ENCODE measurements at regions not wholly inside any gene's neighbourhood (a gene's known extent, or its start where the extent isn't known, plus 50 kb on each side); places are given as distances from the start of the nearest gene placed in this dataset.

DNA sequence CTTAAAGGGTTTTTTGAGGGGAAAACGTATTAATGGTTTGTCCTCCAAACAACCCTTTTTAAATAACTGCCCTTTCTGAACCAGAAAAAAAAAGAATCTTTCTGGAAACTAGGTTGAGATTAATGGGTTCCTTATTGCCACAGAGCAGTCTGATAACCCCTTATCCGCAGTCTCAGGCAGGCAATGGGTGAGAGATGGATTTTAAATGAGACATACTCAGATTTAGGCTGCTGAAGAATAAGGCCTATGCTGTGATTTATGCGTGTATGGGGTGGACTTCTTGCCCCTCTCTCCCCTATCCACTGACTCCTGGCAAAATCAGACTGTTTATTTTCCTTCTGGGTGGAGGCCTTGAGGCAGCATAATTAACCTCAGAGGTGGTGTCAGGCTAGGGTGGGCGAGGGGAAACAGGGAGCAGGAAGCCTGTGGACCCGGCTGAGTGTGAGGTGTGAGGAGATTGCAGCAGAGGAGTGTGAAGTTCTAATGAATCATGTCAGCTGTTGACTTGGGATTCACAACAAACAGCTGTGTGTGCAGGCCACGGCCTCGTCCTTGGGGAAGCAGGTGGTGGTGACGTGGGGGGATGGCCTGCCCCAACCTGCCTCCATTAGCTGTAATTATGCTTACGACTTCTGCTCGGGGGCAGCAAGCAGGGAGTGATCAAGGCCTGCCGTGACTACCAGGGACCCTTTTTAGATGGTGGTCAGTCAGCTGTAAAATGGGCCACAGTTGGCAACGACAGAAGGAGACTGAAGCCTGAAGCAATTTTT lies 196.4 kb downstream of the SEMA6A start:
- Histone ChIP-seq H3K4me1 (ENCODE audit: control insufficient read depth, insufficient read depth, low read length) (no peaks in the 10 kb centered on the region), H3K9ac (ENCODE audit: low read length in 2 of 2) (no peak overlapping the region), H3K36me3 (ENCODE audit: control insufficient read depth in 2 of 2, insufficient read depth in 2 of 2, low read length in 2 of 2) (no peaks in the 10 kb centered on the region), H3K4me3 (ENCODE audit: low read length in 2 of 2) (no peak overlapping the region), H3K27ac (ENCODE audit: low read length) (no peak overlapping the region), H3K27me3 (ENCODE audit: control insufficient read depth in 1 of 2, insufficient read depth in 2 of 2, low read length in 2 of 2) (no peaks in the 10 kb centered on the region), H3K9me3 (ENCODE audit: control insufficient read depth in 2 of 2, low read length in 2 of 2) (no peaks in the 10 kb centered on the region)

DNA sequence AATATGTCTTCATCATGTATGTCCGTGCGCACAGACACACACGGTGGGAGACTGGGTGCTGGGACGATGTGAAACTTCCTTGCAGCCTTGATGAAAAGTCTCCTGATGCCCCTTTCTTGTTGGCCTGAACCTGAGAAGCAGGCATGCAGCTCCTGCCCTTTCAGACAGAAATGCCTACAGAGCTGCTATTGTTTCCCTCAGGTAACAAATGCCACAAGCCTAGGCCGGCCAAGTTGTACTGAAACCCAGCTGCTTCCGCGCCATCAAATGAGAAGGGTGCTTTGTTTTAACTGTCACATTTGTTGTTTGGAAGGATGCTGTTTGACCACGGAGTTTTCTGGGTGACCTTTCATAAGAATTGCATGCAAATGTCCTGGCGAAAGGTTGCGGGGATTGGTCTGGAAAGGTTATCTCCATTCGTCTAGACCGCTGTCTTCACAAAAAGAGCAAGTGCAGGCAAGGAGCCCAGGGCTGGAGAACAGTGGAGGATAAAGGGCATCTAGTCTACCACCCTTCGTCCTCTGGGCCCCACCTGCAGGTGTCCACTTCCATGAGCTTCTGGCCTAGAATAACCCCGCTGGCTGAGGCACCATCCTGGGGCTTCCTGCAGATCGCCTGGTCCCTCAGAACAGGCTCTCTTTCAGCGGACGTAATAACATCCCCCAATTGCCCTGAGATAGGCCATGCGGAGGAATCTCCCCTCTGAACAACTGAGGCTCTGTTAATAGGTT lies 197.2 kb downstream of the SEMA6A start:
- no peak overlapping the region for H3K4me3 ChIP-seq (ENCODE audit: low read length in 2 of 2)
- no peaks in the 10 kb centered on the region for H3K36me3 ChIP-seq (ENCODE audit: control insufficient read depth in 2 of 2, insufficient read depth in 2 of 2, low read length in 2 of 2)
- H3K9ac ChIP-seq (ENCODE audit: low read length in 2 of 2): no peak overlapping the region
- no peak overlapping the region for H3K27ac ChIP-seq (ENCODE audit: low read length)
- H3K4me1 ChIP-seq (ENCODE audit: control insufficient read depth, insufficient read depth, low read length): no peaks in the 10 kb centered on the region
- no peaks in the 10 kb centered on the region for H3K9me3 ChIP-seq (ENCODE audit: control insufficient read depth in 2 of 2, low read length in 2 of 2)
- no peaks in the 10 kb centered on the region for H3K27me3 ChIP-seq (ENCODE audit: control insufficient read depth in 1 of 2, insufficient read depth in 2 of 2, low read length in 2 of 2)

DNA sequence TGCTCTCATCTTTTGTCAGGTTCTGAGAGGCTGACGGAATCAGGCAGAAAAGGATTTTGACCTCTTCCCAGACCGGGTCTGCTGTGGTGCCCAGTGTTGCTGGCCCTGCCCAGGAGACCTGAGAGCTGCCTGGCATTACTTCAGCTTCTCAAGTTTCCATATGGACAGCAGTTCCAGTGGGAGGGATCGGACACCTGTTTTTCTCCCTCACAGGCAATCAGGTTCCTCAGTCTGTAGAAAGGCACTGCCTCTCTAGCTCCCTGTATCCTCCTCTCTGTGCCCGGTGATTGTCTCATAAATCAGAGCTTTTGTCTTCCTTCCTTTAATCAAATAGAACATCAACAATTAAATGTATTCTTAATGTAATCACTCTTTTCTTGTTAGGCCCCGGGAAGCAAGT lies 198.7 kb downstream of the SEMA6A start:
- Histone ChIP-seq H3K4me3 (ENCODE audit: low read length in 2 of 2) (no peak overlapping the region), H3K9ac (ENCODE audit: low read length in 2 of 2) (no peak overlapping the region), H3K9me3 (ENCODE audit: control insufficient read depth in 2 of 2, low read length in 2 of 2) (no peaks in the 10 kb centered on the region), H3K27me3 (ENCODE audit: control insufficient read depth in 1 of 2, insufficient read depth in 2 of 2, low read length in 2 of 2) (no peaks in the 10 kb centered on the region), H3K4me1 (ENCODE audit: control insufficient read depth, insufficient read depth, low read length) (no peaks in the 10 kb centered on the region), H3K36me3 (ENCODE audit: control insufficient read depth in 2 of 2, insufficient read depth in 2 of 2, low read length in 2 of 2) (no peaks in the 10 kb centered on the region), H3K27ac (ENCODE audit: low read length) (no peak overlapping the region)

DNA sequence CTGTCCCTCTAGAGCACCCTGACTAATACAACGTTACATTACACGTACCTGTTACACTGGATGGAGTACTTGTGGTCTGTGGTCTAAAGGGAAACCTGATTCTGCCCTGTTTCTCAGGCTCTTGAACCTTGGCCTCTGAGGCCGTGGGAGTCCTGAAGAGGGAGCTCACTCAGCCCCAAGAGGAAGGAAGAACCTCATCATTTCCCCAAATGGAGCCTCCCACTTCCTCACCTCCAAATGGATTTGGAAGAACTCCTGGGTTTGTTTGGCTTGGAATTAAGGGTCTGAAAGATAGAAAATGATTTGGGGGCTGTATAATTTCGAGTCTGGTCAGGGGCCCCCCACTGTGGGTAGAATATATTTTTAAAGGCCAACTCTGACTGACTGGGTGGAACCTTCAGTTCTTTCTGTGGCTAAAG lies 200.2 kb downstream of the SEMA6A start:
- H3K9me3 ChIP-seq (ENCODE audit: control insufficient read depth in 2 of 2, low read length in 2 of 2): no peaks in the 10 kb centered on the region
- H3K36me3 ChIP-seq (ENCODE audit: control insufficient read depth in 2 of 2, insufficient read depth in 2 of 2, low read length in 2 of 2): no peaks in the 10 kb centered on the region
- H3K27me3 ChIP-seq (ENCODE audit: control insufficient read depth in 1 of 2, insufficient read depth in 2 of 2, low read length in 2 of 2): no peaks in the 10 kb centered on the region
- no peak overlapping the region for H3K9ac ChIP-seq (ENCODE audit: low read length in 2 of 2)
- H3K27ac ChIP-seq (ENCODE audit: low read length): no peak overlapping the region
- H3K4me1 ChIP-seq (ENCODE audit: control insufficient read depth, insufficient read depth, low read length): no peaks in the 10 kb centered on the region
- no peak overlapping the region for H3K4me3 ChIP-seq (ENCODE audit: low read length in 2 of 2)

DNA sequence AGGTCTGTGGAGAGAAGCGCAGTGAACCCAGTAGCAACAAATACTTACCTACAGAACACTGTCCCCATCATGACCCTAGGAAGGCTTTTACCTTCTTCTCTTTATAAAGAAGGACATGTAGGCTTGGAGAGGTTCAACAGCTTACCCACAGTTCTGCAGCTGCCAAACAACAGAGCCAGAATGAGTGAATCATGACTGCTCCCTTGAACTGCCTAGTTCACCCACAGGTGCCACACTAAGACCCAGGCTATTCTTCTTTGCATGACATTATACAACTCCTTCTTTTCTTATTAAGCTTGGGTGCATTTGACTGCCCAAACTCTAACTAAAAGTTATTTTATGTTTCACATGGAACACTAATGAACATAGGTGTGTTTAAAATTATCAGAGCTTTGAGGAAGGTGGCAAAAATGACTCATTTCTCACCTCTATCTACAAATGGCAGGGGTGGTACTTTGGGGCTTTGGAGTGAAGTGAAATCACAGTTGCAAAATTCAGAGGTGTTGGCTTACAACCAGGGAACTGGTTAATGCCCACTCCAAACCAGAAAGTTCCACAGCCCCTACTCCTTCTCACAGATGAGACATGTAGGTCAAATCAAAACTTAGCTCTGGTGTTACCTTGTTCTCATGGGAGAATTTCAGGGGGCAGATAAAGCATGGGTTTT lies 201.6 kb downstream of the SEMA6A start:
- H3K4me3 ChIP-seq (ENCODE audit: low read length in 2 of 2): no peak overlapping the region
- H3K27me3 ChIP-seq (ENCODE audit: control insufficient read depth in 1 of 2, insufficient read depth in 2 of 2, low read length in 2 of 2): no peaks in the 10 kb centered on the region
- no peak overlapping the region for H3K9ac ChIP-seq (ENCODE audit: low read length in 2 of 2)
- no peaks in the 10 kb centered on the region for H3K4me1 ChIP-seq (ENCODE audit: control insufficient read depth, insufficient read depth, low read length)
- H3K27ac ChIP-seq (ENCODE audit: low read length): no peak overlapping the region
- no peaks in the 10 kb centered on the region for H3K36me3 ChIP-seq (ENCODE audit: control insufficient read depth in 2 of 2, insufficient read depth in 2 of 2, low read length in 2 of 2)
- no peaks in the 10 kb centered on the region for H3K9me3 ChIP-seq (ENCODE audit: control insufficient read depth in 2 of 2, low read length in 2 of 2)

DNA sequence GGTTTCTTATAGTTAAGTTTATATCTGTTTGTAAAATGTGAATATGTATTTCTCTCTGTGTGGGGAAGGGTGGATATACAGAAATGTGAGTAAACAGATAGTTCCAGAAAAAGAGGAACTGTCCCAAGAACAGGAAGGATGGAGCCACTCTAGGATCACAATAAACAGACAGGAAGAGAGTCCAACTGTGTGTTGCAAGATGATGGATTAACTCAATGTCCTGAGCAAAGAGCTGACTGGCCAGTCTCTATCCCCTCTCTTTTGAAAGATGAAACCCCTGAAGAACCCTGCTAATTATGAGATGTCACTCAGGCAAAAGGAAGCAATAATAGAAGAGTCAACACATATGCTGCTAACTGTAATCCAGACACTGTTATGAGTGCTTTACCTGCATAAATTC lies 202.7 kb downstream of the SEMA6A start:
- Histone ChIP-seq H3K27ac (ENCODE audit: low read length) (no peak overlapping the region), H3K4me3 (ENCODE audit: low read length in 2 of 2) (no peak overlapping the region), H3K4me1 (ENCODE audit: control insufficient read depth, insufficient read depth, low read length) (no peaks in the 10 kb centered on the region)

DNA sequence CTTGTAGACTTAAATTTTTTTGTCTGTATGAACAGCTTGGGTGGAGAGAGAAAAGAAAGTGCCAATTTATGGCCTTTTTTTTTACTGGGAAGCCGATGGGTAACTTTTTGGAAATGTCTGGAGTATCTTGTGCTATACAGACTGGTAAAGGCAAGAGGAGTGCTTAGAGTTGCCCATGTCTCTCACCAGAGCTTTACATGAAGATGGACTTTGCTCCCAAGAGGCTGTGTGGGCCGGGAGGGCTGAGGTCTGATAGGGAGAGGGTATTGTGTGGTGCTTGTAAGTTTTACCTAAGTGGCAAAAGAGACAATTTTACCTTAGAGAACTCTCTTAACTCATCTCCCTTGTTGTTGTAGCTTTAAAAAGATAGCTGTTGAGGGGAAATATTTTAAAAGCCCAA lies 203.2 kb downstream of the SEMA6A start:
- no peak overlapping the region for H3K4me3 ChIP-seq (ENCODE audit: low read length in 2 of 2)
- H3K9ac ChIP-seq (ENCODE audit: low read length in 2 of 2): no peak overlapping the region
- H3K9me3 ChIP-seq (ENCODE audit: control insufficient read depth in 2 of 2, low read length in 2 of 2): no peaks in the 10 kb centered on the region
- no peaks in the 10 kb centered on the region for H3K4me1 ChIP-seq (ENCODE audit: control insufficient read depth, insufficient read depth, low read length)
- H3K27me3 ChIP-seq (ENCODE audit: control insufficient read depth in 1 of 2, insufficient read depth in 2 of 2, low read length in 2 of 2): no peaks in the 10 kb centered on the region
- no peak overlapping the region for H3K27ac ChIP-seq (ENCODE audit: low read length)
- H3K36me3 ChIP-seq (ENCODE audit: control insufficient read depth in 2 of 2, insufficient read depth in 2 of 2, low read length in 2 of 2): no peaks in the 10 kb centered on the region

More for the DNA sequence above, 202.7 kb downstream of the SEMA6A start:
- no peak overlapping the region for H3K9ac ChIP-seq (ENCODE audit: low read length in 2 of 2)
- H3K36me3 ChIP-seq (ENCODE audit: control insufficient read depth in 2 of 2, insufficient read depth in 2 of 2, low read length in 2 of 2): no peaks in the 10 kb centered on the region
- no peaks in the 10 kb centered on the region for H3K9me3 ChIP-seq (ENCODE audit: control insufficient read depth in 2 of 2, low read length in 2 of 2)
- no peaks in the 10 kb centered on the region for H3K27me3 ChIP-seq (ENCODE audit: control insufficient read depth in 1 of 2, insufficient read depth in 2 of 2, low read length in 2 of 2)

DNA sequence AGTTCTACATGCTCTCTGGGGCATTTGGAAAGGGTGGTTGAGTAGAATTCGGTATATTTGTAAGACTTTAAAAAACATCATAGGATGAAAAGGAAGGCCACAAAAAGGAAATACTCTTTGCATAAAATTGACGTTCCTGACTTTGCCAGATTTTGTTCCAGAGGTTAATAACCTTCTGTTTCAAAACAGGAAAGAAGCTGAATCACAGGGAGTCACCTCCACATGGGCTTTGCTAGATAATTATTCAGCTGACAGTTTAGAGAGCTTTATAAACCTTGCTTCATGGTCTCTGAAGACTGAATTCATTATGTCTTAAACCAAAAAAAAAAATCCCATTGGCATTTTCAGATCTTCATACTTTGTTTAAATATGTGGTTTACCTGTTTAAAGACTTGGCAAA lies 203.7 kb downstream of the SEMA6A start:
- no peak overlapping the region for H3K27ac ChIP-seq (ENCODE audit: low read length)
- no peaks in the 10 kb centered on the region for H3K4me1 ChIP-seq (ENCODE audit: control insufficient read depth, insufficient read depth, low read length)
- H3K9me3 ChIP-seq (ENCODE audit: control insufficient read depth in 2 of 2, low read length in 2 of 2): no peaks in the 10 kb centered on the region
- H3K36me3 ChIP-seq (ENCODE audit: control insufficient read depth in 2 of 2, insufficient read depth in 2 of 2, low read length in 2 of 2): no peaks in the 10 kb centered on the region
- no peaks in the 10 kb centered on the region for H3K27me3 ChIP-seq (ENCODE audit: control insufficient read depth in 1 of 2, insufficient read depth in 2 of 2, low read length in 2 of 2)
- H3K4me3 ChIP-seq (ENCODE audit: low read length in 2 of 2): no peak overlapping the region
- H3K9ac ChIP-seq (ENCODE audit: low read length in 2 of 2): no peak overlapping the region

DNA sequence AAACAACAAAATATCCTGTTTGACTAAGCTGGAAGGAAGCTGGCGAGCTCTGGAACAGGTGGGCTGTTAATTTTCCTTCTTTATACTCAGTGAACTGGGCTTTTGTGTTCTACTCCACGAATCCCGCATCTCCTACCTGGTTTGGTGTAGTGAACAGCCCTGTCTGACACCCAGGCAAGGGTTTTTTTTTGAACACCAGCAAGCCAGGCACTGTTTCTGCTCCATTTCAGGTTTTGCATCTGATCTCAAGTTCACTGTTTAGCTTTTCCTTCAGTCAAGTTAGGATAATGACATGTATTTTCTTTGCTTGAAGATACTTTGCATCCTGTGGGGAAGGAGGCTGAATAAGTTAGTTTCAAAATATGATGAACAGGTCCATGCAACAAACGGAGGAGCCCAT lies 204.5 kb downstream of the SEMA6A start:
- Histone ChIP-seq H3K9me3 (ENCODE audit: control insufficient read depth in 2 of 2, low read length in 2 of 2) (no peaks in the 10 kb centered on the region), H3K4me1 (ENCODE audit: control insufficient read depth, insufficient read depth, low read length) (no peaks in the 10 kb centered on the region), H3K9ac (ENCODE audit: low read length in 2 of 2) (no peak overlapping the region), H3K27me3 (ENCODE audit: control insufficient read depth in 1 of 2, insufficient read depth in 2 of 2, low read length in 2 of 2) (no peaks in the 10 kb centered on the region), H3K27ac (ENCODE audit: low read length) (no peak overlapping the region), H3K36me3 (ENCODE audit: control insufficient read depth in 2 of 2, insufficient read depth in 2 of 2, low read length in 2 of 2) (no peaks in the 10 kb centered on the region), H3K4me3 (ENCODE audit: low read length in 2 of 2) (no peak overlapping the region)

DNA sequence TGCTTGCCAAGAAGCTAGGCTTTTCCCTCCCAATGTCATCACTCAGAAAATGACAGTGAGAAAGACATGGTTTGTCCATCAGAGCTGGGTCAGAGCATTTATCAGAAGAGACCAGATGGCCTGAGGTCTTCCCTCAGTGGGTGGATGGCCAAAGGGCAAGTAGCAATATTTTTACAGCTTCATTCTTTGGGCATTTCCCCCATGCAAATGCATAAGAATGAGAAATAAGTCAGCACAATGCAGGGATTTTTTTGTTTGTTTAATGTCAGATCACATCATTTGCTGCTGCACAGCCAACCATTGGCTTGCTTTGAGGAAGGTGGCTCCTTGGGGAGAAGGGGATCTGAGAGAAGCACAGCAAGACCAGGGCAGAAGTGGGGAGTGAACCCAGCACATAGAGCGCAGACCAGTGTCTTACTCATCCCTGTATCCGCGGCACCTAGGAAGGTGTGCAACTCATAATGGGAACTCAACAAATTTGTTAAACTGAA lies 209.6 kb downstream of the SEMA6A start:
- Histone ChIP-seq H3K4me3 (ENCODE audit: low read length in 2 of 2) (no peak overlapping the region), H3K27me3 (ENCODE audit: control insufficient read depth in 1 of 2, insufficient read depth in 2 of 2, low read length in 2 of 2) (no peaks in the 10 kb centered on the region), H3K9me3 (ENCODE audit: control insufficient read depth in 2 of 2, low read length in 2 of 2) (no peaks in the 10 kb centered on the region), H3K9ac (ENCODE audit: low read length in 2 of 2) (no peak overlapping the region), H3K36me3 (ENCODE audit: control insufficient read depth in 2 of 2, insufficient read depth in 2 of 2, low read length in 2 of 2) (no peaks in the 10 kb centered on the region), H3K4me1 (ENCODE audit: control insufficient read depth, insufficient read depth, low read length) (peaks cover 21% of the 10 kb centered on the region), H3K27ac (ENCODE audit: low read length) (no peak overlapping the region)

All from stomach smooth muscle (tissue), 2 donors.